ACHN (cell line): ENCODE measurements at regions not wholly inside any gene's neighbourhood (a gene's known extent, or its start where the extent isn't known, plus 50 kb on each side); places are given as distances from the start of the nearest gene placed in this dataset.

Source experiments
- DNase-seq: peaks from one replicate; pipeline ENCODE4 v3.0.0-alpha.2; 2015
- in situ Hi-C: cut with HindIII; loops from 2 replicates; pipeline ENCODE4 v1.10.0; 2017; ENCODE audit warnings: low sequenced_read_pairs, low pct_ligation_motif_present, low pct_unique_long_range_greater_than_20kb

DNA sequence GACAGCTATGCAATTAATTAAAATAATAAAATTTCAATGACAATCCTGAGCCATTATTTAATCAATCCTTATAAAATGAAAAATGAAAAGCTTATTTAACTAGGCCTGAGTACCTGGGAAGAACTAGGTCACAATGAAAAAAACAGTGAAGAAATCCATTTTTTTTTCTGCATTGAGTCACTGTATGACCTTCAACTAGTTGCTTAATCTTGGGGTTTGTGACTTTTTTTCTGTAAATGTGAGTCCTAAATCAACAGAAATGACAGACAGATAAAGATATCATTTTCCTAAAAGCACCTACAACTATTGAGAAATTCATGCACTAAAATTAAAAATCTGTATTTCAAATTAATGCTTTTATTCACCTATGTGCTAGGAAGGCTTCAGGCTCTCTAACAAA is 96.8 kb downstream of the TMEM26 start:
- in situ Hi-C loops = no loop called here
- DNase-seq = no peak

- DNase-seq = no peak
- in situ Hi-C loops = no loop called here
Observed at GRCh38 chr10:61355211-61355610, 98.0 kb downstream of the TMEM26 start.

DNA sequence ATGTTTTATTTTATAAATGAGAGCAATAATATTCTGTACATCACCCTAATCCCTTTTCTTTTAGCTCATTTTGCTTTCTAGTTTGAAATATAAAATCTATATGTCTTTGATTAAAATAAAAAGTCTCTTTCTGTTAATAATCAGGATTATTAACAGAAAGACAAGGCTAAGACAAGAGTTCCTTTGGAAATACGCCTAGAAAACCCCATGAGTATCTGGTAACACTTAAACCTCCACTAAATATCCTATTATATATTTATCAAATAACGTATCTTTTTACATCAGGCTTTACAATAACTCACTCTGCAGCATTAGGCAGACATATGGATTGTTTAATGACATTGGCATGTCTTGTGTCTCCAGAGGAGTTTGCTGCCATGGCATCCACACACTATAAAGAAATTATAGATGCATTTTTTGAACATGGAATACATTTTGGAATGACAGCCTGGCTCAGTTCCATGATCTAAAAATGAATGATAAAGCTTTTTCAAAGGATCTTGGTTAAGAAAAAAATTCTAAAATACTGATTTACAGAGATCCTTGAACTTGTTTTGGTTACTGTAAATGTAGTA is 98.7 kb downstream of the TMEM26 start:
- DNase-seq = no peak
- in situ Hi-C loops = no loop called here

- no peak for DNase-seq
- in situ Hi-C loops = no loop called here
Observed at GRCh38 chr10:61350794-61351193, 102.4 kb downstream of the TMEM26 start.

DNA sequence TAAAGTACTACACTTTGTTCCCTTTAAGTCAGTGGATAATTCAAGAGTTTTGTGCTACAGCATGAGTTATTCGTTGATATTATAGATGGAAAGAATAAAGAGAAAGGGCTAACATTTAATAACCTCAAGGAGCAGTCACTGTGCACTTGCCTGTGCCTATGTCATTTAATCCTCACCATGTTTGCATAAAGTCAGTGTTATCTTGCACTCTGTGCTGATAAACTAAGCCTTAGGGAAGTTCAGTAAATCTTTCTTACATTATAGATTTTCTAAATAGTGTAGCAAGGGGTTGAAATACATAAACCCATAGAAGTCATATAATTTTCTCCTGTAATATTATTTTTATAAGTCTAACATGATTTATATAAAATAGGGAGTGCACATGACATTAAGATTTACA is 103.1 kb downstream of the TMEM26 start:
- in situ Hi-C loops = no loop called here
- DNase-seq = no peak

- in situ Hi-C loops = no loop called here
- DNase-seq = no peak
Observed at GRCh38 chr10:61346796-61347413, 106.3 kb downstream of the TMEM26 start.

- in situ Hi-C loops = no loop called here
Observed at GRCh38 chr10:61343796-61344195, 109.4 kb downstream of the TMEM26 start.

GRCh38 chr10:61342858-61343572 is 110.2 kb downstream of the TMEM26 start:
- no peak for DNase-seq
- in situ Hi-C loops = no loop called here

More at GRCh38 chr10:61343796-61344195, 109.4 kb downstream of the TMEM26 start:
- DNase-seq = no peak

DNA sequence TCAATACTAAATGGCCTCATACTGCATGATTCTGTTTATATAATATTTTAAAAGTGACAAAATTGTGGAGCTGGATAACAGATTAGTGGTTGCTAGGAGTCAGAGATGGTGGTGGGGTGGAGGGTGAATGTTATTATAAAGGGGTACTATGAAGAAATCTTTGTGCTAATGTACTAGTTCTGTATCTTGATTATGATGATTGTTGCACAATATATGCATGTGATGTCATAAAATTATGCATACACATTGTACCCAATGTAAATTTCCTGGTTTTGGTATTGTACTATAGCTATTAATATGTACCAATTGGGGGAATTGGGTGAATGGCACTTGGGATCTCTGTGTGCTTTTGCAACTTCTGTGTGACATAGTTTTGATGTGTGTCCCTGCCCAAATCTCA is 112.2 kb downstream of the TMEM26 start:
- DNase-seq = no peak
- in situ Hi-C loops = no loop called here

GRCh38 chr10:61338146-61338545 is 115.0 kb downstream of the TMEM26 start:
- DNase-seq = no peak
- in situ Hi-C loops = no loop called here

DNA sequence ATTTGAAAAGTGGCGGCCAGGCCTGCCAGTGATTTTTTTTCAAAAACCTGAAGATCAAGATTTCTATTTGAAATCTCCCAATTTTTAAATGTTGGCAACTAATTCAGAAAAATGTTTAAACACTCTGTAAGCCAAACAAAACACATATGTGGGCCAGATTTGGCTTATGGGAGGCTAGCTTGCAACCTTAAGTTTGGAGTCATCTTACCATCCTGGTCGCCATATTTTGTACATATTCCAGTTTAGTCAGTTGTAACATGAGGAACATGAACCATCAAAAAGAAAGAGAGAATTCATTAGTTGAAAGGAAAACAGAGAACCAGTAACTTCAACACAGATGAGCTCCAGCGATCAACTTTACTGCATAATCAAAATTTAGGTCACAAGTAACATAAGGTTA is 115.4 kb downstream of the TMEM26 start:
- DNase-seq = no peak
- in situ Hi-C loops = no loop called here

GRCh38 chr10:61336831-61337230 is 116.3 kb downstream of the TMEM26 start:
- no peak for DNase-seq
- in situ Hi-C loops = no loop called here

DNA sequence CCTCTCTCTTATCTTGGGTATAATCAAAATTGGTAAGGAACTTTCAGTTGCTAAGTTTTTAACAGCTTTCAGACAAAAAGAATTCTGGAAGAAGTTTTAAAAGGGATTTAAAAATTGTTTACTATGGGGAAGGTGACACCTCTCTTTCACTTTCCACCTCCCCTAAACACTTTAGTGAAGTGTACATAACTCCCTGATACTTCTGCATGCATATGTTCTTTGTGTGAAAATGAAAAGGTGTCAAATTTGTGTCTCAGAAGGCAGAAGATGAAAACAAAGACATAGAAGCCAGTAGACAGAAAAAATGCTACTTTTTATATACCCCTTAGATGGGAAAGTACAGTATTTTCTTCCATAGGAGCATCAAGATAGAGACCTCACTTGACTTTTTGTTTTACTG is 117.8 kb downstream of the TMEM26 start:
- DNase-seq = no peak
- in situ Hi-C loops = no loop called here

DNA sequence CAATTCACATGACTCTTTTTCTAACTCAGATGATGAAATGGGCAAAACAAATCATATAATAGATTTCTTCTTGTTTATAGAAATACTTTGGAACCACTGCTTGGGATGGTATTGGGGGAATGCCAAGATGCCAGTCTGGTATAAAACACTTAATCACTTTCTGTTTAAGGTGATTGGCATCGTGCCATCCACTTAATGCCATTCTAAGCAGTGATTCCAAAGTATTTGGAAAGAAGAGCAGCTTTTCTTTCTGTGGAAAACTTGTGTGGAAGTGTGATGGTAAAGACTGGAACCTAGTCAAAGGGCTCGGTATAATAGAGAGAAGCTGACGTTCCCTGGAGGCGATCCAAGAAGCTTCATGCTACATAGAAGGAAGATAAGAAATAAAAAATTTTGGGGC is 120.6 kb downstream of the TMEM26 start:
- in situ Hi-C loops = no loop called here

DNA sequence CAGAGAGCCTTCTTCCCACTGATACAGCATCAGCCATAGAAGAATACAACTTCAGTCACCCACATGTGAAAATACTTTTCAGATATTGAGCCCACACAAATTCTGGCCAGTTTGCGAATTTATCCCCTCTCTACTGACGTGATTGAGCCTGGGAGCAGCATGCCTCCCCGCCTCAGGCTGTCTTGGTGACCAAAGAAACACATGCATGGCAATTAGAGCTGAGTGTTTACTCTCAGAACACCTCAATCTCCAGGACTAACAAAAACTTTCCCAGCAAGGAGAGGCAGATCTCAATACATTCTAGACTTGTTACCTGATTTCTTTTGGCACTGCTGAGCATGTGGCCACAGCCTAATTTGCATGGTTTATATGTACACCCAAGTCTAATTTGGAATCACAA is 122.5 kb downstream of the TMEM26 start:
- in situ Hi-C loops = no loop called here

More for the DNA sequence above, 120.6 kb downstream of the TMEM26 start:
- no peak for DNase-seq

GRCh38 chr10:61329854-61330253 is 123.3 kb downstream of the TMEM26 start:
- in situ Hi-C loops = no loop called here
- no peak for DNase-seq

More for the DNA sequence above, 122.5 kb downstream of the TMEM26 start:
- no peak for DNase-seq

GRCh38 chr10:61325223-61325960 is 127.8 kb downstream of the TMEM26 start:
- in situ Hi-C loops = no loop called here
- DNase-seq = no peak

GRCh38 chr10:61323726-61324125 is 129.5 kb downstream of the TMEM26 start:
- DNase-seq = no peak
- in situ Hi-C loops = no loop called here
